GM12872 (cell line): ENCODE measurements at regions not wholly inside any gene's neighbourhood (a gene's known extent, or its start where the extent isn't known, plus 50 kb on each side); places are given as distances from the start of the nearest gene placed in this dataset.

Experiments used
- TF ChIP-seq, protein P1 (sequence below): IDR thresholded peaks from 3 replicates; pipeline ENCODE4 v1.5.1; 2011; ENCODE audit warnings: low read depth, mild to moderate bottlenecking, low read length, moderate library complexity; ENCODE audit not compliant: insufficient read depth

DNA sequence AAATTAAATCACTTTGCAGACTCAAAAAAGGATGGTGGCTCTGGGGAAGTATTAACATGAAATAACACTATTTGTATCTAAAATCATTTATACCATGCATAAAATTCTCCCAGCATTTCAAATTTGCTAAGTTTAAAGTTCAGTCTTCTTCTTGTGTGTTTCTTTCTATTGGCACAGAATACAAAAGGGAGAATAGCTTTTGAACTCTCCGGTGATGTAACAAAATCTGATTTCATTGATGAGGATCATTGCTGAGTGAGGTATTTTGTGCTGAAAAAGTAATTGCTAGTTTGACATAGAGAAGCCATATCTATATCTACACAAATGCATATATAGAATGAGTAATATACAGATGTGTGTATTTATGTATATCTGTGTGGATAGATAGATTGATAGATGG, 174.8 kb downstream of the LACC1 start:
- TF ChIP-seq, protein P1, sequence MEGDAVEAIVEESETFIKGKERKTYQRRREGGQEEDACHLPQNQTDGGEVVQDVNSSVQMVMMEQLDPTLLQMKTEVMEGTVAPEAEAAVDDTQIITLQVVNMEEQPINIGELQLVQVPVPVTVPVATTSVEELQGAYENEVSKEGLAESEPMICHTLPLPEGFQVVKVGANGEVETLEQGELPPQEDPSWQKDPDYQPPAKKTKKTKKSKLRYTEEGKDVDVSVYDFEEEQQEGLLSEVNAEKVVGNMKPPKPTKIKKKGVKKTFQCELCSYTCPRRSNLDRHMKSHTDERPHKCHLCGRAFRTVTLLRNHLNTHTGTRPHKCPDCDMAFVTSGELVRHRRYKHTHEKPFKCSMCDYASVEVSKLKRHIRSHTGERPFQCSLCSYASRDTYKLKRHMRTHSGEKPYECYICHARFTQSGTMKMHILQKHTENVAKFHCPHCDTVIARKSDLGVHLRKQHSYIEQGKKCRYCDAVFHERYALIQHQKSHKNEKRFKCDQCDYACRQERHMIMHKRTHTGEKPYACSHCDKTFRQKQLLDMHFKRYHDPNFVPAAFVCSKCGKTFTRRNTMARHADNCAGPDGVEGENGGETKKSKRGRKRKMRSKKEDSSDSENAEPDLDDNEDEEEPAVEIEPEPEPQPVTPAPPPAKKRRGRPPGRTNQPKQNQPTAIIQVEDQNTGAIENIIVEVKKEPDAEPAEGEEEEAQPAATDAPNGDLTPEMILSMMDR: no peak

DNA sequence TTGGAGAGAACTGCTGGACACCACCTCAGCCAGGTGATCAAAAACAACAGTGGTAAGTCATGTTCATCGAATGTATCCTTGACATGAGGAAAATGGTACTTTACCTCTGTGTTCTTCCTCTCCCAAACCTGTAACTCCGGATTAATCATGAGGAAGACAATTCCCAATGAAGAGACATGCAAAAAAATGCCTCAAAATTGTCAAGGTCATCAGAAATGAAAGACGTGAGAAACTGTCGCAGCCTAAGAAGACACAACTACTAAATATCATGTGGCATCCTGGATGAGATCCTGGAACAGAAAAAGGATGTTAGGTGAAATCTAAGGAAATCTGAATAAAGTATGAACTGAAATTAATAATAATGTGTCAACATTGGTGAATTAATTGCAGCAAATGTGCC, 178.4 kb downstream of the LACC1 start:
- TF ChIP-seq, protein P1: no peak

DNA sequence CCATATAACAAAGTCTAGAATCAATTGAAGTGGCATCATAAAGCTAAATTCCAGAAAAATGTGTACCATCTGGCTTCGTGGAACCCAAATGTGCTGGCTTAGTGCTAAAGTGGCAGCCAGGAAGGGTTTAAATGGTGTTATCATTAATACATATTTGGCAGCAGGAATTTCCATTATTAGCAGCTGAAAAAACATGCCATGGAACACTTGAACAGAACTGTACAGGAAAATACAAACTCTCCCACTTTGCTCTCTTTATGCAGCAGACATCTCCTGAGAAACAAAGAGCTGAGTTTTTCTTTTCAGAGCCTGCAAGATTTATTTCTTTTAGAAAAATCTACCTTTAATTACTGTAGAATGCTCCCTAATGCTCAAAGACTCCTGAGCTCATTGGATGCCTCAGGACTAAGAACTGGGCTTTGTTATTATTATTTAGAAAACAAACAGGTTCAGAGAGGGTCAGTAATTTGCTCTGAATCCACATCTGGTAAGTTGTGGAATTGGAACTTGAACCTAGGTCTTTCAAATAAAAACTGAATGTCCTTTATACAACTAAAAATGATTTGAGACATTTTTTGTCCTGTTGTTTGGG, 179.0 kb downstream of the LACC1 start:
- TF ChIP-seq, protein P1: no peak

- TF ChIP-seq, protein P1: no peak
These were observed 182.2 kb downstream of the LACC1 start for GRCh38 chr13:44061876-44062275.

DNA sequence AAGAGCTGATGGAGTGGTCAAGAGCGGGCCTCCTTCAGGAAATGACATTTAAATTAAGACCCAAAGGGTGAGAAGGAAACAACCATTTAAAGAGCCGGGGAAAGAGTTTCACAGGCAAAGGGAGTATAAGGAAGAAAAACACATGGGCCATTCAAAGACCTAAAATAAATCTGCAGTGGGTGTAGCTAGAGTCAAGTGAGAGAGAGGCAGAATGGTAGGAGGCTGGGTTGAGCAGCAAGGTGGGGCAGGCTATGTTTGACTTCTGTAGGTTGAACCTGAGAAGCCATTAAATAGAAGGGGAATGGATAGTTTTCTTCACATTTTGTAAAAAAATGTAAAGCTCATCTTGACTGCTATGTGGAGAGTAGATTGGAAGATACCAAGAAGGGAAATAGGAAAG, 183.8 kb downstream of the LACC1 start:
- TF ChIP-seq, protein P1: no peak

- TF ChIP-seq, protein P1: no peak
These were observed 184.2 kb downstream of the LACC1 start for GRCh38 chr13:44063881-44064280.

DNA sequence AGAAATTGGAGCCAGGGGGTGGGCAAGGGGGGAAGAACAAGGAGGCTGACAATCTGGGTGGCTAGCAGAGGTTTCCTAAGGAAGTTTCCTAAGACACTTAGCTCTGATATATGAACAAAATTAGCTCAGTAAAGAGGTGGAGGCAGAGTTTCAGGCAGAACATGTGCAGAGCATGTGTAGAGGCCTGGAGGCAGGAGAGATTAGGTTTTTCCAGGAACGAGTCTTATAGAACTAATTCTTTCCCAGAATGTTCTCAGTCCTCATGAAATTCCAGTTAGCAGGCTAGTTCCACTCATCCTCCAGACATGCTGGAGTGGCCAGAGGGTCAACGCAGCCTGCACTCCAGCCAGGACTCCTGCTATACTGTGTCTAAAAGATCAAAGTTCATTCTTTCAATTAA, 184.7 kb downstream of the LACC1 start:
- TF ChIP-seq, protein P1: no peak
